GM23338 (cell line): ENCODE measurements at regions not wholly inside any gene's neighbourhood (a gene's known extent, or its start where the extent isn't known, plus 50 kb on each side); places are given as distances from the start of the nearest gene placed in this dataset.

Experiments
- ATAC-seq: fragments of 200-7000 bp; cut with Tn5 transposase; 3 replicates; pipeline ENCODE4 v1.9.1; 2020
- DNase-seq: peaks from one replicate; pipeline ENCODE4 v3.0.0-alpha.2; 2015; ENCODE audit warnings: low spot score
- H2AFZ ChIP-seq: fragments of 200-600 bp; sonication (generic); 2 replicates; pipeline ENCODE4 v1.8.0; 2016; ENCODE audit warnings: antibody characterized with exemption, mild to moderate bottlenecking, moderate library complexity
- H3F3A ChIP-seq: fragments of 200-600 bp; sonication (generic); replicated peaks from 2 replicates; pipeline ENCODE4 v1.8.0; 2017; ENCODE audit warnings: antibody characterized with exemption, mixed run types, low read depth
- H3K27ac ChIP-seq: fragments of 200-600 bp; sonication (generic); 2 replicates; pipeline ENCODE4 v1.6.1; 2016; ENCODE audit warnings: low read depth
- H3K27me3 ChIP-seq: fragments of 200-600 bp; sonication (generic); 2 replicates; pipeline ENCODE4 v1.8.0; 2016; ENCODE audit warnings: mild to moderate bottlenecking, mixed run types, moderate library complexity; ENCODE audit not compliant: insufficient read depth
- H3K36me3 ChIP-seq: fragments of 200-600 bp; sonication (generic); 2 replicates; pipeline ENCODE4 v1.8.0; 2016; ENCODE audit warnings: mild to moderate bottlenecking; ENCODE audit not compliant: insufficient read depth
- H3K4me1 ChIP-seq: fragments of 200-600 bp; sonication (generic); 2 replicates; pipeline ENCODE4 v1.8.0; 2016; ENCODE audit warnings: mild to moderate bottlenecking, moderate library complexity; ENCODE audit not compliant: insufficient read depth
- H3K4me2 ChIP-seq: fragments of 200-600 bp; sonication (generic); 2 replicates; pipeline ENCODE4 v1.7.1; 2017; ENCODE audit warnings: mixed run types
- H3K4me3 ChIP-seq: fragments of 200-600 bp; sonication (generic); 2 replicates; pipeline ENCODE4 v1.6.1; 2016; ENCODE audit warnings: mixed run types
- H3K79me2 ChIP-seq: fragments of 200-600 bp; sonication (generic); replicated peaks from 2 replicates; pipeline ENCODE4 v1.8.0; 2017; ENCODE audit warnings: mild to moderate bottlenecking; ENCODE audit not compliant: insufficient read depth
- H3K9me2 ChIP-seq: fragments of 200-600 bp; sonication (generic); 2 replicates; pipeline ENCODE4 v1.8.0; 2017; ENCODE audit not compliant: insufficient read depth
- H4K20me1 ChIP-seq: fragments of 200-600 bp; sonication (generic); replicated peaks from 2 replicates; pipeline ENCODE4 v1.8.0; 2017; ENCODE audit warnings: mild to moderate bottlenecking; ENCODE audit not compliant: insufficient read depth
- H3K27ac Mint-ChIP-seq: 2 replicates; pipeline ENCODE4 v1.8.0; 2020; ENCODE audit warnings: inconsistent platforms, mild to moderate bottlenecking, moderate library complexity, mixed read lengths
- H3K27me3 Mint-ChIP-seq: 3 replicates; pipeline ENCODE4 v1.8.0; 2022; ENCODE audit warnings: low read depth, mild to moderate bottlenecking, moderate library complexity, mixed read lengths, inconsistent platforms; ENCODE audit not compliant: insufficient read depth, poor library complexity
- H3K36me3 Mint-ChIP-seq: 3 replicates; pipeline ENCODE4 v1.8.0; 2021; ENCODE audit warnings: low read depth, mild to moderate bottlenecking, inconsistent platforms, moderate library complexity, mixed read lengths
- H3K4me1 Mint-ChIP-seq: 3 replicates; pipeline ENCODE4 v1.8.0; 2020; ENCODE audit warnings: mild to moderate bottlenecking, inconsistent platforms, mixed read lengths
- H3K4me3 Mint-ChIP-seq: 3 replicates; pipeline ENCODE4 v1.8.0; 2021; ENCODE audit warnings: moderate library complexity, mild to moderate bottlenecking, inconsistent platforms, mixed read lengths
- H3K9me3 Mint-ChIP-seq: 3 replicates; pipeline ENCODE4 v1.8.0; 2020; ENCODE audit warnings: moderate library complexity, mild to moderate bottlenecking, inconsistent platforms, mixed read lengths
- ETS1 ChIP-seq: IDR thresholded peaks from 2 replicates; pipeline ENCODE4 v1.6.1; 2016; ENCODE audit warnings: antibody characterized with exemption
- NANOG ChIP-seq: IDR thresholded peaks from 2 replicates; pipeline ENCODE4 v1.6.1; 2016; ENCODE audit warnings: antibody characterized with exemption, borderline replicate concordance
- REST ChIP-seq: IDR thresholded peaks from one replicate; pipeline ENCODE4 v1.6.1; 2018; ENCODE audit warnings: antibody characterized with exemption; ENCODE audit not compliant: unreplicated experiment
- ZNF114 ChIP-seq: fragments of 250-450 bp; sonication (Bioruptor Pico); IDR thresholded peaks from 2 replicates; pipeline ENCODE4 v1.5.0; 2020; ENCODE audit warnings: mild to moderate bottlenecking, moderate library complexity
- ZNF331 ChIP-seq: fragments of 250-450 bp; sonication (Bioruptor Pico); IDR thresholded peaks from 2 replicates; pipeline ENCODE4 v1.5.0; 2020; ENCODE audit warnings: low read depth, mild to moderate bottlenecking, moderate library complexity
- TF ChIP-seq, protein P1 (sequence below), 2 experiments: fragments of 200-600 bp in 1 of 2; sonication (generic) in 1 of 2; conservative IDR thresholded peaks; 2 replicates each; pipeline versions ENCODE4 v1.5.1 to v1.6.1; 2016 to 2017; ENCODE audit warnings: antibody characterized with exemption in 2 of 2, low read depth in 2 of 2, mild to moderate bottlenecking in 2 of 2, moderate library complexity in 1 of 2
- TF ChIP-seq, protein P2 (sequence below): fragments of 250-450 bp; sonication (Bioruptor Pico); IDR thresholded peaks from 2 replicates; pipeline ENCODE4 v1.5.0; 2020; ENCODE audit warnings: mild to moderate bottlenecking, moderate library complexity

- Mint-ChIP-seq H3K27ac (no peak overlapping the region), H3K4me3 (no peak overlapping the region), H3K4me1 (peaks cover 2% of the 10 kb centered on the region; the same call in 1 of the 3 replicates), H3K9me3 (no peaks in the 10 kb centered on the region; the same call in 1 of the 3 replicates), H3K27me3 (peaks cover 9% of the 10 kb centered on the region), H3K36me3 (no peaks in the 10 kb centered on the region)
- H3K79me2 ChIP-seq: no peaks in the 10 kb centered on the region
- no peaks in the 10 kb centered on the region for H3F3A ChIP-seq
- no peaks in the 10 kb centered on the region for H4K20me1 ChIP-seq
- H2AFZ ChIP-seq: no peak overlapping the region
- DNase-seq (no peak), ATAC-seq (no peak)
- H3K27me3 ChIP-seq: no peaks in the 10 kb centered on the region
- TF ChIP-seq REST (no peak), ZNF331 (CRISPR knock-in tag) (no peak), ZNF114 (no peak), NANOG (no peak), ETS1 (no peak)
- TF ChIP-seq, protein P1, sequence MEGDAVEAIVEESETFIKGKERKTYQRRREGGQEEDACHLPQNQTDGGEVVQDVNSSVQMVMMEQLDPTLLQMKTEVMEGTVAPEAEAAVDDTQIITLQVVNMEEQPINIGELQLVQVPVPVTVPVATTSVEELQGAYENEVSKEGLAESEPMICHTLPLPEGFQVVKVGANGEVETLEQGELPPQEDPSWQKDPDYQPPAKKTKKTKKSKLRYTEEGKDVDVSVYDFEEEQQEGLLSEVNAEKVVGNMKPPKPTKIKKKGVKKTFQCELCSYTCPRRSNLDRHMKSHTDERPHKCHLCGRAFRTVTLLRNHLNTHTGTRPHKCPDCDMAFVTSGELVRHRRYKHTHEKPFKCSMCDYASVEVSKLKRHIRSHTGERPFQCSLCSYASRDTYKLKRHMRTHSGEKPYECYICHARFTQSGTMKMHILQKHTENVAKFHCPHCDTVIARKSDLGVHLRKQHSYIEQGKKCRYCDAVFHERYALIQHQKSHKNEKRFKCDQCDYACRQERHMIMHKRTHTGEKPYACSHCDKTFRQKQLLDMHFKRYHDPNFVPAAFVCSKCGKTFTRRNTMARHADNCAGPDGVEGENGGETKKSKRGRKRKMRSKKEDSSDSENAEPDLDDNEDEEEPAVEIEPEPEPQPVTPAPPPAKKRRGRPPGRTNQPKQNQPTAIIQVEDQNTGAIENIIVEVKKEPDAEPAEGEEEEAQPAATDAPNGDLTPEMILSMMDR (conservative IDR thresholded peaks at IDR 0.05; ENCODE audit: low read depth in 2 of 2): no peak
- TF ChIP-seq, protein P2, sequence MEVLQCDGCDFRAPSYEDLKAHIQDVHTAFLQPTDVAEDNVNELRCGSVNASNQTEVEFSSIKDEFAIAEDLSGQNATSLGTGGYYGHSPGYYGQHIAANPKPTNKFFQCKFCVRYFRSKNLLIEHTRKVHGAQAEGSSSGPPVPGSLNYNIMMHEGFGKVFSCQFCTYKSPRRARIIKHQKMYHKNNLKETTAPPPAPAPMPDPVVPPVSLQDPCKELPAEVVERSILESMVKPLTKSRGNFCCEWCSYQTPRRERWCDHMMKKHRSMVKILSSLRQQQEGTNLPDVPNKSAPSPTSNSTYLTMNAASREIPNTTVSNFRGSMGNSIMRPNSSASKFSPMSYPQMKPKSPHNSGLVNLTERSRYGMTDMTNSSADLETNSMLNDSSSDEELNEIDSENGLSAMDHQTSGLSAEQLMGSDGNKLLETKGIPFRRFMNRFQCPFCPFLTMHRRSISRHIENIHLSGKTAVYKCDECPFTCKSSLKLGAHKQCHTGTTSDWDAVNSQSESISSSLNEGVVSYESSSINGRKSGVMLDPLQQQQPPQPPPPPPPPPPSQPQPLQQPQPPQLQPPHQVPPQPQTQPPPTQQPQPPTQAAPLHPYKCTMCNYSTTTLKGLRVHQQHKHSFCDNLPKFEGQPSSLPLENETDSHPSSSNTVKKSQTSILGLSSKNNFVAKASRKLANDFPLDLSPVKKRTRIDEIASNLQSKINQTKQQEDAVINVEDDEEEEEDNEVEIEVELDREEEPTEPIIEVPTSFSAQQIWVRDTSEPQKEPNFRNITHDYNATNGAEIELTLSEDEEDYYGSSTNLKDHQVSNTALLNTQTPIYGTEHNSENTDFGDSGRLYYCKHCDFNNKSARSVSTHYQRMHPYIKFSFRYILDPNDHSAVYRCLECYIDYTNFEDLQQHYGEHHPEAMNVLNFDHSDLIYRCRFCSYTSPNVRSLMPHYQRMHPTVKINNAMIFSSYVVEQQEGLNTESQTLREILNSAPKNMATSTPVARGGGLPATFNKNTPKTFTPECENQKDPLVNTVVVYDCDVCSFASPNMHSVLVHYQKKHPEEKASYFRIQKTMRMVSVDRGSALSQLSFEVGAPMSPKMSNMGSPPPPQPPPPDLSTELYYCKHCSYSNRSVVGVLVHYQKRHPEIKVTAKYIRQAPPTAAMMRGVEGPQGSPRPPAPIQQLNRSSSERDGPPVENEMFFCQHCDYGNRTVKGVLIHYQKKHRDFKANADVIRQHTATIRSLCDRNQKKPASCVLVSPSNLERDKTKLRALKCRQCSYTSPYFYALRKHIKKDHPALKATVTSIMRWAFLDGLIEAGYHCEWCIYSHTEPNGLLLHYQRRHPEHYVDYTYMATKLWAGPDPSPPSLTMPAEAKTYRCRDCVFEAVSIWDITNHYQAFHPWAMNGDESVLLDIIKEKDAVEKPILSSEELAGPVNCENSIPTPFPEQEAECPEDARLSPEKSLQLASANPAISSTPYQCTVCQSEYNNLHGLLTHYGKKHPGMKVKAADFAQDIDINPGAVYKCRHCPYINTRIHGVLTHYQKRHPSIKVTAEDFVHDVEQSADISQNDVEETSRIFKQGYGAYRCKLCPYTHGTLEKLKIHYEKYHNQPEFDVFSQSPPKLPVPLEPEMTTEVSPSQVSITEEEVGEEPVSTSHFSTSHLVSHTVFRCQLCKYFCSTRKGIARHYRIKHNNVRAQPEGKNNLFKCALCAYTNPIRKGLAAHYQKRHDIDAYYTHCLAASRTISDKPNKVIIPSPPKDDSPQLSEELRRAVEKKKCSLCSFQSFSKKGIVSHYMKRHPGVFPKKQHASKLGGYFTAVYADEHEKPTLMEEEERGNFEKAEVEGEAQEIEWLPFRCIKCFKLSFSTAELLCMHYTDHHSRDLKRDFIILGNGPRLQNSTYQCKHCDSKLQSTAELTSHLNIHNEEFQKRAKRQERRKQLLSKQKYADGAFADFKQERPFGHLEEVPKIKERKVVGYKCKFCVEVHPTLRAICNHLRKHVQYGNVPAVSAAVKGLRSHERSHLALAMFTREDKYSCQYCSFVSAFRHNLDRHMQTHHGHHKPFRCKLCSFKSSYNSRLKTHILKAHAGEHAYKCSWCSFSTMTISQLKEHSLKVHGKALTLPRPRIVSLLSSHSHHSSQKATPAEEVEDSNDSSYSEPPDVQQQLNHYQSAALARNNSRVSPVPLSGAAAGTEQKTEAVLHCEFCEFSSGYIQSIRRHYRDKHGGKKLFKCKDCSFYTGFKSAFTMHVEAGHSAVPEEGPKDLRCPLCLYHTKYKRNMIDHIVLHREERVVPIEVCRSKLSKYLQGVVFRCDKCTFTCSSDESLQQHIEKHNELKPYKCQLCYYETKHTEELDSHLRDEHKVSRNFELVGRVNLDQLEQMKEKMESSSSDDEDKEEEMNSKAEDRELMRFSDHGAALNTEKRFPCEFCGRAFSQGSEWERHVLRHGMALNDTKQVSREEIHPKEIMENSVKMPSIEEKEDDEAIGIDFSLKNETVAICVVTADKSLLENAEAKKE: no peak
- no peaks in the 10 kb centered on the region for H3K4me1 ChIP-seq
- no peaks in the 10 kb centered on the region for H3K36me3 ChIP-seq
- peaks cover 12% of the 10 kb centered on the region for H3K9me2 ChIP-seq
- no peak overlapping the region for H3K4me2 ChIP-seq
- no peak overlapping the region for H3K27ac ChIP-seq
- H3K4me3 ChIP-seq: no peak overlapping the region
Observed at GRCh38 chr2:12033494-12033893, 287.1 kb downstream of the LPIN1 start.
